ENCODE measurements at regions not wholly inside any gene's neighbourhood (a gene's known extent, or its start where the extent isn't known, plus 50 kb on each side); places are given as distances from the start of the nearest gene placed in this dataset.
A peak's percentile ranks its signal among the peaks of the same experiment; 100 is the strongest.

DNA sequence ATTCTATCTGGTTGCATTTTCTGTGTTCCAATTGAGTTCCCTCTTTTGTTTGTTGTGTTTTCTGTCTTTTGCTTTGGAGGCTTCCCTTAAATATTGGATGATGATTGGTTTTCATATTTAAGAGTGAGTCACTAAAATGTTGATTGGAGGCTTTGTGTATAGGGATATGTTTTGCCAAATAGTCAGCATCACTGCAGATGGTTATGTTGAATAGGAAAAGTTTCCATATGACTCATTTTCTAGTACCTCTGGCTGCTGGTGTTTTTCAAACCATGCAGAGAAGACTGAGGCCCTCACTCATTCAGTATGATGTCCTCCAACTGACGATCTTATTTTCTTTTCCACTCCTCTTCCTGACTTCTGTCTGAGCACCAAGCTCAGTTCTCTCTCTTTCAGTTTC lies 1290.0 kb downstream of the EFNA5 start:
- DNase-seq (ENCODE audit: low read depth, low spot score) (peak; percentile 49), FAIRE-seq (peak; percentile 8)
- ChIA-PET POLR2A (no interaction called here), CTCF (no interaction called here)
- H3K27me3 ChIP-seq (ENCODE audit: control insufficient read depth in 2 of 2, insufficient read depth in 2 of 2, low read length in 2 of 2), result no peaks in the 10 kb centered on the region
- H3K4me3 ChIP-seq (replicated peaks in 1 of 3; ENCODE audit: insufficient read depth in 1 of 3, low read depth in 1 of 3, low read length in 3 of 3), result no peak overlapping the region
- H4K20me1 ChIP-seq (replicated peaks; ENCODE audit: control insufficient read depth, extremely low read depth, insufficient read depth, low read length), result no peaks in the 10 kb centered on the region
- TF ChIP-seq JUN (IDR thresholded peaks at IDR 0.05; ENCODE audit: borderline replicate concordance, insufficient read depth, insufficient read length, low read depth), result no peak
- no peak for TF ChIP-seq POLR2A (IDR thresholded peaks at IDR 0.05; ENCODE audit: low read depth, low read length)
- peak; percentile 62 for TF ChIP-seq FOS (IDR thresholded peaks at IDR 0.05; ENCODE audit: borderline replicate concordance, insufficient read depth, low read length)
- dilution Hi-C loops (cut with MboI; ENCODE audit: extremely low pct_ligation_motif_present, low sequenced_read_pairs) (no loop called here), intact Hi-C loops (cut with micrococcal nuclease) (no loop called here)
- no peak overlapping the region for H3K4me2 ChIP-seq (ENCODE audit: insufficient read depth, low read length)
- H3K79me2 ChIP-seq (ENCODE audit: control insufficient read depth, insufficient read depth, low read length), result no peaks in the 10 kb centered on the region
- peak overlapping the region; percentile 54 for H2AFZ ChIP-seq (ENCODE audit: low read depth, low read length)
- no TSS peak for BruUV-seq (replicated peaks)
- H3K9ac ChIP-seq (replicated peaks; ENCODE audit: extremely low read depth, insufficient read depth, low read length), result no peak overlapping the region
- no peaks in the 10 kb centered on the region for H3K36me3 ChIP-seq (ENCODE audit: control insufficient read depth in 2 of 2, extremely low read depth in 1 of 2, insufficient read depth in 2 of 2, low read length in 2 of 2)
- H3K27ac ChIP-seq (ENCODE audit: insufficient read depth, low read depth, low read length), result no peak overlapping the region
- H3K9me3 ChIP-seq (replicated peaks; ENCODE audit: control insufficient read depth, insufficient read depth, low read length), result no peaks in the 10 kb centered on the region
- peaks cover 3% of the 10 kb centered on the region for H3K4me1 ChIP-seq (ENCODE audit: control insufficient read depth, extremely low read depth, insufficient read depth, low read length)
- H3K9me1 ChIP-seq (replicated peaks; ENCODE audit: control insufficient read depth, extremely low read depth, insufficient read depth, low read length), result no peaks in the 10 kb centered on the region

DNA sequence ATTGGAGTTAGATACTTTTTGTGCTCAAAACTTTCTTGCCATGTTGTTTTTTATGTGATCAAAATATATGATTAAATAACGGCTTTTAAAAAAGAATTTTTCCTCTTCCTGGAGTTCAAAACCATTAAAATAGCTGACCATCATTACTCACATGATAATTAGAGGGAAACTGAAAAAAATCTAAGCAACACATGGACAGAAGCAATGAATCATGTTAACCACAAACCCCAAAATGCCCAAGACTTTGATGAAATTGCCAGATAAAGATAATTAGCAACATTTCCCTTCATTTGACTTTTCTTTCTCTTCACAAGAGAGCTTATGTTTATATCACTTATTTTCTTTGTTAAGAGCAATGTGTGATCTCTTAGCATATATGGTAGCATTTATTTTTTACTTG lies 1294.2 kb downstream of the EFNA5 start:
- no peak for DNase-seq (ENCODE audit: low read depth, low spot score)
- H3K4me2 ChIP-seq (ENCODE audit: insufficient read depth, low read length), result no peak overlapping the region
- FAIRE-seq, result no peak

More for the DNA sequence above, 1294.2 kb downstream of the EFNA5 start:
- Histone ChIP-seq H3K79me2 (ENCODE audit: control insufficient read depth, insufficient read depth, low read length) (no peaks in the 10 kb centered on the region), H3K9ac (replicated peaks; ENCODE audit: extremely low read depth, insufficient read depth, low read length) (no peak overlapping the region), H3K27me3 (ENCODE audit: control insufficient read depth in 2 of 2, insufficient read depth in 2 of 2, low read length in 2 of 2) (no peaks in the 10 kb centered on the region), H2AFZ (ENCODE audit: low read depth, low read length) (no peak overlapping the region), H4K20me1 (replicated peaks; ENCODE audit: control insufficient read depth, extremely low read depth, insufficient read depth, low read length) (no peaks in the 10 kb centered on the region), H3K36me3 (ENCODE audit: control insufficient read depth in 2 of 2, extremely low read depth in 1 of 2, insufficient read depth in 2 of 2, low read length in 2 of 2) (no peaks in the 10 kb centered on the region), H3K4me1 (ENCODE audit: control insufficient read depth, extremely low read depth, insufficient read depth, low read length) (peaks cover 3% of the 10 kb centered on the region), H3K9me1 (replicated peaks; ENCODE audit: control insufficient read depth, extremely low read depth, insufficient read depth, low read length) (no peaks in the 10 kb centered on the region), H3K27ac (ENCODE audit: insufficient read depth, low read depth, low read length) (no peak overlapping the region), H3K4me3 (replicated peaks in 1 of 3; ENCODE audit: insufficient read depth in 1 of 3, low read depth in 1 of 3, low read length in 3 of 3) (no peak overlapping the region), H3K9me3 (replicated peaks; ENCODE audit: control insufficient read depth, insufficient read depth, low read length) (no peaks in the 10 kb centered on the region)
- ChIA-PET POLR2A (no interaction called here), CTCF (interaction anchor here (0.7 to 1.4 kb wide), 5 partner anchors 8 to 78 kb away, joined by 3 to 5 read pairs (median 5); no protein-coding TSS in a partner anchor)
- no TSS peak for BruUV-seq (replicated peaks)
- TF ChIP-seq POLR2A (IDR thresholded peaks at IDR 0.05; ENCODE audit: low read depth, low read length), result no peak
- TF ChIP-seq MYC (IDR thresholded peaks at IDR 0.05; ENCODE audit: low read depth, low read length), result no peak
- no peak for TF ChIP-seq EZH2 (IDR thresholded peaks at IDR 0.05; ENCODE audit: borderline replicate concordance, low read depth, low read length, severe bottlenecking)
- TF ChIP-seq, protein P1, sequence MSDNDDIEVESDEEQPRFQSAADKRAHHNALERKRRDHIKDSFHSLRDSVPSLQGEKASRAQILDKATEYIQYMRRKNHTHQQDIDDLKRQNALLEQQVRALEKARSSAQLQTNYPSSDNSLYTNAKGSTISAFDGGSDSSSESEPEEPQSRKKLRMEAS (IDR thresholded peaks at IDR 0.05; ENCODE audit: insufficient read depth, insufficient read length), result no peak
- TF ChIP-seq GATA2 (IDR thresholded peaks at IDR 0.05; ENCODE audit: insufficient read depth, insufficient read length, low read depth, low read length), result peak; percentile 74
- TF ChIP-seq FOS (IDR thresholded peaks at IDR 0.05; ENCODE audit: borderline replicate concordance, insufficient read depth, low read length), result peak; percentile 44
- TF ChIP-seq JUN (IDR thresholded peaks at IDR 0.05; ENCODE audit: borderline replicate concordance, insufficient read depth, insufficient read length, low read depth), result no peak
- no peak for TF ChIP-seq POLR2AphosphoS5 (IDR thresholded peaks at IDR 0.05; ENCODE audit: insufficient read depth, low read depth, low read length)
- TF ChIP-seq, protein P2, sequence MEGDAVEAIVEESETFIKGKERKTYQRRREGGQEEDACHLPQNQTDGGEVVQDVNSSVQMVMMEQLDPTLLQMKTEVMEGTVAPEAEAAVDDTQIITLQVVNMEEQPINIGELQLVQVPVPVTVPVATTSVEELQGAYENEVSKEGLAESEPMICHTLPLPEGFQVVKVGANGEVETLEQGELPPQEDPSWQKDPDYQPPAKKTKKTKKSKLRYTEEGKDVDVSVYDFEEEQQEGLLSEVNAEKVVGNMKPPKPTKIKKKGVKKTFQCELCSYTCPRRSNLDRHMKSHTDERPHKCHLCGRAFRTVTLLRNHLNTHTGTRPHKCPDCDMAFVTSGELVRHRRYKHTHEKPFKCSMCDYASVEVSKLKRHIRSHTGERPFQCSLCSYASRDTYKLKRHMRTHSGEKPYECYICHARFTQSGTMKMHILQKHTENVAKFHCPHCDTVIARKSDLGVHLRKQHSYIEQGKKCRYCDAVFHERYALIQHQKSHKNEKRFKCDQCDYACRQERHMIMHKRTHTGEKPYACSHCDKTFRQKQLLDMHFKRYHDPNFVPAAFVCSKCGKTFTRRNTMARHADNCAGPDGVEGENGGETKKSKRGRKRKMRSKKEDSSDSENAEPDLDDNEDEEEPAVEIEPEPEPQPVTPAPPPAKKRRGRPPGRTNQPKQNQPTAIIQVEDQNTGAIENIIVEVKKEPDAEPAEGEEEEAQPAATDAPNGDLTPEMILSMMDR (IDR thresholded peaks at IDR 0.05; ENCODE audit: extremely low read depth in 1 of 2, insufficient read depth in 1 of 2, low read depth in 1 of 2, low read length in 2 of 2), result no peak
- intact Hi-C loops (cut with micrococcal nuclease) (no loop called here), dilution Hi-C loops (cut with MboI; ENCODE audit: extremely low pct_ligation_motif_present, low sequenced_read_pairs) (no loop called here)

All from endothelial cell of umbilical vein (primary cell).